Activated T-helper 17 cell treated with anti-CD3 and anti-CD28 coated beads, Interleukin-2, amount 50 U/mL, for 72 hours (primary cell): ENCODE measurements at regions not wholly inside any gene's neighbourhood (a gene's known extent, or its start where the extent isn't known, plus 50 kb on each side); places are given as distances from the start of the nearest gene placed in this dataset.

ENCODE experiments used
- ATAC-seq: fragments of 150-1000 bp; cut with Tn5 transposase; replicated peaks from 2 replicates; pipeline ENCODE4 v1.10.0; 2021; ENCODE audit warnings: mild to moderate bottlenecking, moderate library complexity
- H3K27ac Mint-ChIP-seq: one replicate; pipeline ENCODE4 v1.8.0; 2022; ENCODE audit warnings: mixed read lengths
- H3K27me3 Mint-ChIP-seq: one replicate; pipeline ENCODE4 v1.8.0; 2022; ENCODE audit warnings: mixed read lengths
- H3K36me3 Mint-ChIP-seq: one replicate; pipeline ENCODE4 v1.8.0; 2022; ENCODE audit warnings: low read depth, mild to moderate bottlenecking, mixed read lengths
- H3K4me1 Mint-ChIP-seq: one replicate; pipeline ENCODE4 v1.8.0; 2022; ENCODE audit warnings: mixed read lengths
- H3K4me3 Mint-ChIP-seq: one replicate; pipeline ENCODE4 v1.8.0; 2022; ENCODE audit warnings: mild to moderate bottlenecking, mixed read lengths
- H3K9me3 Mint-ChIP-seq: one replicate; pipeline ENCODE4 v1.8.0; 2022; ENCODE audit warnings: mixed read lengths

DNA sequence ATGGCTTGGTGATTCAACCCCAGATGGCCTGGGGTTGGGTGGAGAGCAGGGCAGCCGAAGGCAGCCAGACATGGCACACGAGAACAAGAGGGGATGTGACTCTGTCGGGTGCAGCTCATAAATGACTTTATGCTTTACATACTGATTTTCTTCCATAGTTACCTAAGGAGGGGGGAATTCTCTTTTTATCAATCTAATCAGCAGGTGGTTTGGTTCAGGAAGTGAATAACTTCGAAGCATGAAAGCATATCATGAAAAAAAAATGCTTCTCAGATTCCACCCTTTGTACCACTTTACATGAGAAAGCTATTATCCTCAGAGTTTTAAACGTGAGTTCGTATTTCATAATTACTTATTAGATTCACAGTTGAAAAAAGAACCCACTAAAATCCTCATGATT is 908.9 kb upstream of the LCORL start:
- no peak for ATAC-seq
- Mint-ChIP-seq H3K9me3 (peaks cover 3% of the 10 kb centered on the region), H3K4me3 (no peak overlapping the region), H3K36me3 (no peaks in the 10 kb centered on the region), H3K27ac (no peak overlapping the region), H3K27me3 (no peaks in the 10 kb centered on the region), H3K4me1 (no peaks in the 10 kb centered on the region)

DNA sequence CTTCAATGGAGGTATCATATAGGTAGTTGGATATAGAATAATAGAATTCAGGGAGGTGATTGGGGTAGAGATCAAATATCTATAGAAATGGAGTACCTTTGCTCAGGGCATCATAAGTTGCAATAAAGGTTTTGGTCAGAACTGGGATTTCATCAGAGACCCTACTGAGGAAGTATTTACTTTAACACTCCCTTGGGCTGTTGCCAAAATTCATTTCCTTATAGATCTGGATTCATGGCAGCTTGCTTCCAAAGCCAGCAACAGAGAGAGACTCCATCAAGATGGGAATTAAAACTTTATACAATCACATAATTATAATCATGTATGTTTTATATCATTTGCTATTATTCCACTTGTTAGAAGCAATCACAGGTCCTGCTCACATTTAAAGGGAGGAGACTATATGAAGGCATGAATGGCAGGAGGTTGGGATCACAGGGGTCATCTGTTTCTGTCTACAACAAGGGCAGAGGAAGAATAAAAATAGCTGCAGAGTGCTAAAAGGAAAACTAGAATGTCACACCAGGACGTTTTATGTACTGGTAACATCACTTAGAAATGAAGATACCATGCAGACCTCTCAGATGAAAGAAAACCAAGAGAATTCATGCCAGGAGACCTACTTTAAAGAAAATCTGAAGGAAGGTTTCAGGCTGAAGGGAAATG is 902.1 kb upstream of the LCORL start:
- Mint-ChIP-seq H3K27ac (no peak overlapping the region), H3K36me3 (no peaks in the 10 kb centered on the region), H3K4me3 (no peak overlapping the region), H3K27me3 (no peaks in the 10 kb centered on the region), H3K4me1 (no peaks in the 10 kb centered on the region), H3K9me3 (peaks cover 15% of the 10 kb centered on the region)
- ATAC-seq = no peak

- Mint-ChIP-seq H3K36me3 (no peaks in the 10 kb centered on the region), H3K9me3 (peaks cover 25% of the 10 kb centered on the region), H3K27ac (no peak overlapping the region), H3K4me1 (no peaks in the 10 kb centered on the region), H3K4me3 (no peak overlapping the region), H3K27me3 (no peaks in the 10 kb centered on the region)
- no peak for ATAC-seq
Measured at GRCh38 chr4:18917689-18918088, 896.1 kb upstream of the LCORL start.

DNA sequence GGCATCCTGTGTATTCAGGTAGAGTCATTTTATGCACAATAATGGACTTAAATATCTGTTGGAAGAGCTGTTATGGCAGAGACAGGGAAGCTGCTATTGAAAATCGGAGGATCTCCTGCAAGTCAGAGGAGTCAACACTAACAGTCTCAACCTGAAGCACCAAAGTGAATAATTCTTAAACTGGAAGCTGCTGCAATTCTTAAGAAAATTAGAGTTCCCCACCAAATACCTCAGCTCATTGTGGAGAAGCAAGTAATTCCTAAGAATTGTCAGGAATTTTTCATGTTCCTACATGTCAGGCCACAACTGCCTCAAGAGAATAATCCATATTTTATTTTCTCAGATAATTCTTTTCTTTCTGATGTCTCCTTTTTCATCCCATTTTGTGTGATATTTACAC is 892.6 kb upstream of the LCORL start:
- no peak overlapping the region for H3K4me3 Mint-ChIP-seq
- peaks cover 25% of the 10 kb centered on the region for H3K9me3 Mint-ChIP-seq
- no peak for ATAC-seq
- H3K4me1 Mint-ChIP-seq = no peaks in the 10 kb centered on the region
- H3K27ac Mint-ChIP-seq = no peak overlapping the region
- no peaks in the 10 kb centered on the region for H3K36me3 Mint-ChIP-seq
- no peaks in the 10 kb centered on the region for H3K27me3 Mint-ChIP-seq

DNA sequence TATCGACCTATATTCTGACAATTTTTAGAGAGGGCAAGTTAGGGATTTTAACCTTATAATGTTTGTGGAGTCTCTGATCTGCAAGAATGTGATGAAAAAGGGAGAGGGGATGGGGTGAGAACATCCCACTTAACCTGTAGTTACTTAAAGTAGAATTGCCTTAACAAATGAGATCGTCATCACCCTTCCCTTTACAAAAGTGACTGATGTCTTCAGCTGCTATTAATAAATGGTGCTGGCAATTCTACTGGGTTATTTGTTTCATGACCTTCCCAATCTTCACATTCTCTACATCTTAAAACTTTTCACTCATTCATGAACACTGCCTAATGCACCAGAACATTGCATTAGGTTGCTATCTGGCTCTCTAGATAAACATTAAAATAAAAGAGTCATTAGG is 873.4 kb upstream of the LCORL start:
- no peak for ATAC-seq
- peaks cover 9% of the 10 kb centered on the region for H3K9me3 Mint-ChIP-seq
- H3K36me3 Mint-ChIP-seq = no peaks in the 10 kb centered on the region
- H3K4me3 Mint-ChIP-seq = no peak overlapping the region
- no peak overlapping the region for H3K27ac Mint-ChIP-seq
- no peaks in the 10 kb centered on the region for H3K27me3 Mint-ChIP-seq
- H3K4me1 Mint-ChIP-seq = no peaks in the 10 kb centered on the region

GRCh38 chr4:18882468-18882867 is 860.9 kb upstream of the LCORL start:
- Mint-ChIP-seq H3K4me3 (no peak overlapping the region), H3K36me3 (no peaks in the 10 kb centered on the region), H3K27me3 (no peaks in the 10 kb centered on the region), H3K4me1 (no peaks in the 10 kb centered on the region), H3K9me3 (peaks cover 4% of the 10 kb centered on the region), H3K27ac (no peak overlapping the region)
- ATAC-seq = no peak

- Mint-ChIP-seq H3K9me3 (peaks cover 11% of the 10 kb centered on the region), H3K36me3 (no peaks in the 10 kb centered on the region), H3K4me3 (no peak overlapping the region), H3K27me3 (no peaks in the 10 kb centered on the region), H3K4me1 (no peaks in the 10 kb centered on the region), H3K27ac (no peak overlapping the region)
- ATAC-seq = no peak
Measured at GRCh38 chr4:18881556-18881955, 860.0 kb upstream of the LCORL start.

- no peak for ATAC-seq
- Mint-ChIP-seq H3K9me3 (peaks cover 11% of the 10 kb centered on the region), H3K27ac (no peak overlapping the region), H3K27me3 (no peaks in the 10 kb centered on the region), H3K4me1 (no peaks in the 10 kb centered on the region), H3K36me3 (no peaks in the 10 kb centered on the region), H3K4me3 (no peak overlapping the region)
Measured at GRCh38 chr4:18880871-18881270, 859.3 kb upstream of the LCORL start.

GRCh38 chr4:18878561-18878960 is 857.0 kb upstream of the LCORL start:
- Mint-ChIP-seq H3K4me1 (no peaks in the 10 kb centered on the region), H3K36me3 (no peaks in the 10 kb centered on the region), H3K27ac (no peak overlapping the region), H3K27me3 (no peaks in the 10 kb centered on the region), H3K4me3 (no peak overlapping the region), H3K9me3 (peaks cover 20% of the 10 kb centered on the region)
- no peak for ATAC-seq

DNA sequence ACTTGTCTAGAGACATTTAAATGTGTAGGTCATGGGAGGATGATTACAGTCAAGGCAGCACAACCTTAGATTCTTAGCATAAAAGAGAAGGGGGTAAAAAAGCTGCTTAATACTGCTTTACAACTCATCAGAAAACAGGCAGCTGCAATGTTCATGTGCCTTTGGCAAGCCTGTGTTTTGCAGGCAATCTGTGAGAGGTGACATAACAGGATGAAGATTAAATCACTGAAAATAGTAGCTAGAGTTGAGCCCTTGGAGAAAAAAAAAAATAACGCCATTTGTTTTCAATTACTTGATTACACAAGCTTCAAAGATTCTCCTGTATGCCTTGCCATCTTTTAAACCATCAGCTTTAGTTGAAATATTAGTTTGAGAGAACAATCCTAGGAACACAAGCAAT is 847.6 kb upstream of the LCORL start:
- H3K4me1 Mint-ChIP-seq = no peaks in the 10 kb centered on the region
- no peak overlapping the region for H3K4me3 Mint-ChIP-seq
- no peaks in the 10 kb centered on the region for H3K27me3 Mint-ChIP-seq
- no peak for ATAC-seq
- H3K27ac Mint-ChIP-seq = no peak overlapping the region
- peaks cover 11% of the 10 kb centered on the region for H3K9me3 Mint-ChIP-seq
- H3K36me3 Mint-ChIP-seq = no peaks in the 10 kb centered on the region

- no peak overlapping the region for H3K4me3 Mint-ChIP-seq
- no peaks in the 10 kb centered on the region for H3K36me3 Mint-ChIP-seq
- H3K27ac Mint-ChIP-seq = no peak overlapping the region
- no peaks in the 10 kb centered on the region for H3K4me1 Mint-ChIP-seq
- peaks cover 9% of the 10 kb centered on the region for H3K9me3 Mint-ChIP-seq
- ATAC-seq = no peak
- H3K27me3 Mint-ChIP-seq = no peaks in the 10 kb centered on the region
Measured at GRCh38 chr4:18860836-18861530, 839.4 kb upstream of the LCORL start.

GRCh38 chr4:18859468-18859867 is 837.9 kb upstream of the LCORL start:
- H3K27ac Mint-ChIP-seq = no peak overlapping the region
- no peak for ATAC-seq
- H3K27me3 Mint-ChIP-seq = no peaks in the 10 kb centered on the region
- no peaks in the 10 kb centered on the region for H3K4me1 Mint-ChIP-seq
- no peak overlapping the region for H3K4me3 Mint-ChIP-seq
- H3K9me3 Mint-ChIP-seq = peaks cover 11% of the 10 kb centered on the region
- H3K36me3 Mint-ChIP-seq = no peaks in the 10 kb centered on the region

GRCh38 chr4:18858229-18858922 is 836.8 kb upstream of the LCORL start:
- no peaks in the 10 kb centered on the region for H3K4me1 Mint-ChIP-seq
- no peak overlapping the region for H3K4me3 Mint-ChIP-seq
- H3K9me3 Mint-ChIP-seq = peaks cover 12% of the 10 kb centered on the region
- ATAC-seq = no peak
- no peak overlapping the region for H3K27ac Mint-ChIP-seq
- H3K36me3 Mint-ChIP-seq = no peaks in the 10 kb centered on the region
- no peaks in the 10 kb centered on the region for H3K27me3 Mint-ChIP-seq

DNA sequence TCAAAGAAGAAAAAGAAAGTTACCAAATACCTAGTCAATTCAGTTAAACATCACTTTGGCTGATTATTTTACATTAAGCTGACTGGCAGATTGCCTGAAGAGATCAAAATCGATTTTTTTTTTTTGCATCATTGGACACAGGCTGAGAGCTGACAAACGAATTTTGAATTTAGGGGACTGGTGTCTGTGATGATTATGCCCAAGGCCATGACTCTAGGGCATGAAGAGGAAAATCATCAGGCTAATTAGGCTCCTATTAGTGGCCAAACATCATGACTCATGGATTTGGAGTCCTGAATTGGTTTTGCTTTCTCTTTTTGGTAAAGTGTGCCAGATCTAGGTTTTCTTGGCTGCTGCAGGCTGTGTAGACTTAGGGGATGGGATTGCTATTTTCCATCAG is 829.3 kb upstream of the LCORL start:
- Mint-ChIP-seq H3K4me1 (no peaks in the 10 kb centered on the region), H3K4me3 (no peak overlapping the region), H3K36me3 (no peaks in the 10 kb centered on the region), H3K9me3 (peaks cover 28% of the 10 kb centered on the region), H3K27ac (no peak overlapping the region), H3K27me3 (no peaks in the 10 kb centered on the region)
- no peak for ATAC-seq

DNA sequence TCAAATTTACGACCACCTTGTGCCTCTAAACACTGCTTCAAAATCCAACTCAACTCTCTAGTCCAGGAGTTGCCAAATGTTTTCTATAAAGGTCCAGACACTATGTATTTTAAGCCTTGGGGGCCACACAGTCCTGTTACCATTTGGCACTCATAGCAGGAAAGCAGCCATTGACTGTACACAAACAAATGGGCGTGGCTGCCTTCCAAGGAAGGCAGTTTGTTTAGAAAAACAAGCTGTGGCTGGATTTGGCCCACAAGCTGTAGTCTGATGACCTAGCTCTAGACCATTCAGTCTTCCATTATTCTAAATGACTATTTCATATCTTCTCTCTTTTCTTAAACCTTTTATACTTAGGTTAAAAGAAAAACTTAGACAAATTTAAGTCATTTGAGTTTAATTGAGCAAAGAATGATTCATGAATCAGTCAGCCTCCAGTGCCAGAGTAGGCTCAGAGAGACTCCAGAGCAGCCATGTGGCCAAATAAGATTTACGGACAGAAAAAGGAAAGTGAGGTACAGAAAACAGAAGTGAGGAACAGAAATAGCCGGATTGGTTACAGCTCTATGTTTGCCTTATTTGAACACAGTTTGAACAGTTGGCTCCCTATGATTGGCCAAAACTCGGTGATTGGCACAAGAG is 825.8 kb upstream of the LCORL start:
- H3K4me1 Mint-ChIP-seq = no peaks in the 10 kb centered on the region
- ATAC-seq = no peak
- H3K27me3 Mint-ChIP-seq = no peaks in the 10 kb centered on the region
- no peak overlapping the region for H3K4me3 Mint-ChIP-seq
- H3K36me3 Mint-ChIP-seq = no peaks in the 10 kb centered on the region
- H3K9me3 Mint-ChIP-seq = peaks cover 19% of the 10 kb centered on the region
- no peak overlapping the region for H3K27ac Mint-ChIP-seq
